ENCODE measurements at regions not wholly inside any gene's neighbourhood (a gene's known extent, or its start where the extent isn't known, plus 50 kb on each side); places are given as distances from the start of the nearest gene placed in this dataset.
A peak's percentile ranks its signal among the peaks of the same experiment; 100 is the strongest.

- DNase-seq (no peak), ATAC-seq (ENCODE audit: low FRiP score in 2 of 2) (no peak)
- H3K27me3 ChIP-seq: no peaks in the 10 kb centered on the region
- 96 to 100% methylated on average over 1 of the region's 1 CpG for WGBS, 2 donors
- H3K27ac ChIP-seq: peak overlapping the region in 1 of 4 donors; percentile 68
- no peaks in the 10 kb centered on the region for H3K36me3 ChIP-seq
- no peaks in the 10 kb centered on the region for H3K9me3 ChIP-seq
- TF ChIP-seq EP300 (IDR thresholded peaks at IDR 0.05): no peak
- TF ChIP-seq POLR2A (IDR thresholded peaks at IDR 0.05): no peak
- TF ChIP-seq CTCF (IDR thresholded peaks at IDR 0.05): no peak
- TF ChIP-seq POLR2AphosphoS5 (IDR thresholded peaks at IDR 0.05): no peak
- H3K4me1 ChIP-seq: peaks cover 21 to 36% (median 31%) of the 10 kb centered on the region in 4 donors
- H3K4me3 ChIP-seq: no peak overlapping the region
Observed at GRCh38 chr14:73795974-73796373, 55.7 kb upstream of the PTGR2 start.

DNA sequence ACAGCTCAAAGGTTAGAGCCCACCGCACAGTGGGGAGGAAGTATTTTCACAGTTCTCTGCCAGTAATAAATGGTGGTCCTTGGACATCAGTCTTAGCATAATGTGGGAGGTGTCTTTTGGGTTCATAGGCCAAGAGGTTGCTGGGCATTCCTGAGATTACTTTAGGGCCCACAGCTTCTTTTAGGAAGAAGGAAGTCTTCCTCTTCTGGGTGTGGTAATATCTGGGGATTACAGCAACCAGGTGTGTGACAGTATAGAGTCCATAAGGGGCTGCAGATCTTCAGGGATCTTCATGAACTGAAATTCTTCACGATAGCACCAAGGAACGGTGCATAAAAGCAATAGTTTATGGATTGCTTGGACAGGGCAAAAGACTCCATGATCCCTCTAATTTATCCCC, 56.2 kb upstream of the PTGR2 start:
- H3K36me3 ChIP-seq: no peaks in the 10 kb centered on the region
- H3K4me1 ChIP-seq: peaks cover 26 to 41% (median 36%) of the 10 kb centered on the region in 4 donors
- TF ChIP-seq POLR2AphosphoS5 (IDR thresholded peaks at IDR 0.05) (no peak), POLR2A (IDR thresholded peaks at IDR 0.05) (no peak), EP300 (IDR thresholded peaks at IDR 0.05) (no peak), CTCF (IDR thresholded peaks at IDR 0.05) (no peak)
- ATAC-seq (ENCODE audit: low FRiP score in 2 of 2): no peak
- DNase-seq: no peak
- H3K27me3 ChIP-seq: no peaks in the 10 kb centered on the region
- no peak overlapping the region for H3K4me3 ChIP-seq
- WGBS, 2 donors: 90 to 92% methylated on average over 3 of the region's 3 CpGs
- peak overlapping the region; percentile 40 to 69 (median 65) for H3K27ac ChIP-seq
- no peaks in the 10 kb centered on the region for H3K9me3 ChIP-seq

DNA sequence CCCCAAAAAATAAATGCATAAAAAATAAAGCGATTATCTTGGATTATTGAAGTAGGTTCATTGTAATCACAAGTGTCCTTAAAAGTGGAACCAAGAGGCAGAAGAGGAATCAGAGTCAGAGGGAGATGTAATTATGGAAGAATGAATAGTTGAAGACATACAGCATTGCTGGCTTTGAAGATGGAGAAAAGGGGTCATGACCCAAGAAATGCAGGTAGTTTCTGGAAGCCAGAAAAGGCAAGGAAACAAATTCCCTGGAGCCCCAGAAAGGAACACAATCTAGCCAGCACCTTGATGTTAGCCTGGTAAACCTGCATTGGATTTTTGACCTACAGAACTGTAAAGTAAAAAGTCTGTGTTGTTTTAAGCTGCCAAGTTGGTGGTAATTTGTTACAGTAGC, 57.5 kb upstream of the PTGR2 start:
- Histone ChIP-seq H3K36me3 (no peaks in the 10 kb centered on the region), H3K4me1 (peaks cover 30 to 44% (median 39%) of the 10 kb centered on the region in 4 donors), H3K27me3 (no peaks in the 10 kb centered on the region), H3K27ac (peak overlapping the region in 3 of 4 donors; percentile 50 to 68 (median 62)), H3K4me3 (no peak overlapping the region), H3K9me3 (no peaks in the 10 kb centered on the region)
- TF ChIP-seq POLR2AphosphoS5 (IDR thresholded peaks at IDR 0.05) (no peak), POLR2A (IDR thresholded peaks at IDR 0.05) (no peak), EP300 (IDR thresholded peaks at IDR 0.05) (no peak), CTCF (IDR thresholded peaks at IDR 0.05) (no peak)
- ATAC-seq (ENCODE audit: low FRiP score in 2 of 2): no peak
- 74 to 86% methylated on average over 1 of the region's 1 CpG for WGBS, 2 donors
- no peak for DNase-seq

DNA sequence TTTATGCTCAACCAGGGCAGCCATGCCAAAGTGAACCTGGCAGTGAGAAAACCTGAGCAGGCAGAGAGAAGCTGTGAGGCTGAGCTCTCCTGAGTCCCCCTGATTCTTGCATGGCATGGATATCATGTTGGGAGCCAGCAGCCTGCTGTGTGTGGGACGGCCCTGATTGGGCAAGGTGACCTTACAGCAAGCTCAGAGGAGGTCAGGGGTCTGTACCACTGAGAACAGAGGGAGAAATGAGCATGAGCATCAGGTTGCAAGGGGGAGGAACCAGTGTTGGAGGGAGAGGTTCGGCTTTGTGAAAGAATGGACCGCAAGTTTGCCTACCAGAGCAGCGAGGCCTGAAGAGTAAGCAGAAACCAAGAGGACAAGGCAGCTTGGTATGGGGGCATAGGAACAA, 59.1 kb upstream of the PTGR2 start:
- H3K4me3 ChIP-seq: no peak overlapping the region
- no peak for ATAC-seq (ENCODE audit: low FRiP score in 2 of 2)
- no peaks in the 10 kb centered on the region for H3K9me3 ChIP-seq
- no peak for TF ChIP-seq CTCF (IDR thresholded peaks at IDR 0.05)
- TF ChIP-seq POLR2A (IDR thresholded peaks at IDR 0.05): no peak
- TF ChIP-seq POLR2AphosphoS5 (IDR thresholded peaks at IDR 0.05): no peak
- TF ChIP-seq EP300 (IDR thresholded peaks at IDR 0.05): no peak
- H3K36me3 ChIP-seq: no peaks in the 10 kb centered on the region
- DNase-seq: peak in 1 of 2 donors; percentile 16
- peaks cover 34 to 51% (median 43%) of the 10 kb centered on the region in 4 donors for H3K4me1 ChIP-seq
- H3K27ac ChIP-seq: peak overlapping the region; percentile 22 to 99 (median 64)
- H3K27me3 ChIP-seq: no peaks in the 10 kb centered on the region
- 95 to 96% methylated on average over 4 of the region's 4 CpGs for WGBS, 2 donors

GRCh38 chr14:73789989-73790581, 61.5 kb upstream of the PTGR2 start:
- TF ChIP-seq CTCF (IDR thresholded peaks at IDR 0.05): no peak
- TF ChIP-seq POLR2A (IDR thresholded peaks at IDR 0.05): peak in 3 of 4 donors; percentile 39 to 69 (median 53)
- TF ChIP-seq EP300 (IDR thresholded peaks at IDR 0.05): peak; percentile 70 to 98 (median 91)
- TF ChIP-seq POLR2AphosphoS5 (IDR thresholded peaks at IDR 0.05): peak; percentile 82 to 89
- no peaks in the 10 kb centered on the region for H3K9me3 ChIP-seq
- 55 to 62% methylated on average over 10 of the region's 10 CpGs for WGBS, 2 donors
- ATAC-seq (ENCODE audit: low FRiP score in 2 of 2) (peak; percentile 48 to 62), DNase-seq (peak in 1 of 2 donors; percentile 45)
- H3K4me1 ChIP-seq: peaks cover 36 to 49% (median 36%) of the 10 kb centered on the region in 4 donors
- peak overlapping the region in 3 of 4 donors; percentile 71 to 84 (median 74) for H3K4me3 ChIP-seq
- no peaks in the 10 kb centered on the region for H3K36me3 ChIP-seq
- H3K27me3 ChIP-seq: no peaks in the 10 kb centered on the region
- peak overlapping the region; percentile 97 to 99 (median 98) for H3K27ac ChIP-seq

All from upper lobe of left lung (tissue), 6 donors.